ENCODE measurements at regions not wholly inside any gene's neighbourhood (a gene's known extent, or its start where the extent isn't known, plus 50 kb on each side); places are given as distances from the start of the nearest gene placed in this dataset.

DNA sequence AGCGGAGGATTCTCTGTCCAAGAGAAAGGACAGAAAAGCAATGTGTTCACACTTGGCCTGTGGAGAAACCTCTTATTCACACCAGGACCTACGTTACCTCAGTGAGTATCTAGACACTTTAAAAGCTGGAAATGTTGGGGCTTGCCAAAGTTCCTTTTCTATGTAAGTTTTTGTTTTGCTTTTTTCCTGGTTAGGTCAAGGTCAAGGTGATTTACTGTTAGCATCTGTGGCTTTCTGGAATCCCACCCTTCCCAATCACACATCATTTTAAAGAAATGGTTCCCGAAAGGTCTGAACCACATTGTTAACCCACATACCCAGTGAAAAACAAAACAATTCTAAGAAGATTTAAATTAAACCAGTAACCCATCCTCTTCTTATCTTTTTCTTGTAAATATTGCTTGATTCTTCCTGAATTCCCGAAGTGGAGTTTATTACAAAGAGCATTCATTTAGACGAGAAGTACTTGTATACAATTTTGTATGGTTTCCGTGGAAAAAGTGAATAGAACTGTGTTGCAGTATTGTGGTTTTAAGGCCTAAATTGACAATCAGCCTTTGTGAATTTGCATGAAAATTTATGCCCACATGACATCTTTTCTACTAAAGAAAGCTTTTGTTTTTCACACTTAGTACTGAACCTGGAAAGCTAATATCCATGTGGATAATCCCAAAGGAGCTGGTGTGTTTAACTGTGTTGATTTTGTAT lies 827.0 kb upstream of the IGFBP3 start:
- TF ChIP-seq, protein P1, sequence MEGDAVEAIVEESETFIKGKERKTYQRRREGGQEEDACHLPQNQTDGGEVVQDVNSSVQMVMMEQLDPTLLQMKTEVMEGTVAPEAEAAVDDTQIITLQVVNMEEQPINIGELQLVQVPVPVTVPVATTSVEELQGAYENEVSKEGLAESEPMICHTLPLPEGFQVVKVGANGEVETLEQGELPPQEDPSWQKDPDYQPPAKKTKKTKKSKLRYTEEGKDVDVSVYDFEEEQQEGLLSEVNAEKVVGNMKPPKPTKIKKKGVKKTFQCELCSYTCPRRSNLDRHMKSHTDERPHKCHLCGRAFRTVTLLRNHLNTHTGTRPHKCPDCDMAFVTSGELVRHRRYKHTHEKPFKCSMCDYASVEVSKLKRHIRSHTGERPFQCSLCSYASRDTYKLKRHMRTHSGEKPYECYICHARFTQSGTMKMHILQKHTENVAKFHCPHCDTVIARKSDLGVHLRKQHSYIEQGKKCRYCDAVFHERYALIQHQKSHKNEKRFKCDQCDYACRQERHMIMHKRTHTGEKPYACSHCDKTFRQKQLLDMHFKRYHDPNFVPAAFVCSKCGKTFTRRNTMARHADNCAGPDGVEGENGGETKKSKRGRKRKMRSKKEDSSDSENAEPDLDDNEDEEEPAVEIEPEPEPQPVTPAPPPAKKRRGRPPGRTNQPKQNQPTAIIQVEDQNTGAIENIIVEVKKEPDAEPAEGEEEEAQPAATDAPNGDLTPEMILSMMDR (IDR thresholded peaks at IDR 0.05; ENCODE audit: low read depth, low read length, missing input control), result no peak
- TF ChIP-seq, protein P2, sequence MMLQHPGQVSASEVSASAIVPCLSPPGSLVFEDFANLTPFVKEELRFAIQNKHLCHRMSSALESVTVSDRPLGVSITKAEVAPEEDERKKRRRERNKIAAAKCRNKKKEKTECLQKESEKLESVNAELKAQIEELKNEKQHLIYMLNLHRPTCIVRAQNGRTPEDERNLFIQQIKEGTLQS (IDR thresholded peaks at IDR 0.05), result no peak
- TF ChIP-seq EGR1 (IDR thresholded peaks at IDR 0.05; ENCODE audit: low read depth in 2 of 2) (no peak), GABPA (IDR thresholded peaks at IDR 0.05 in 1 of 2, conservative IDR thresholded peaks at IDR 0.05 in 1 of 2) (no peak), RAD21 (IDR thresholded peaks at IDR 0.05) (no peak)

Data from liver (tissue), 3 donors.